Parathyroid adenoma (tissue), 2 donors: ENCODE measurements at regions not wholly inside any gene's neighbourhood (a gene's known extent, or its start where the extent isn't known, plus 50 kb on each side); places are given as distances from the start of the nearest gene placed in this dataset.
"Not testable (repeated sequence)": the region's sequence is repeated elsewhere in the genome, so short reads cannot be mapped to it uniquely, and the experiment has no call there.

Experiments used
- H2AFZ ChIP-seq: fragments of 300-600 bp; sonication (generic); one replicate; pipeline ENCODE4 v1.7.0; 2017; ENCODE audit warnings: antibody characterized with exemption, mild to moderate bottlenecking
- H3K27ac ChIP-seq: fragments of 300-600 bp; sonication (generic); one replicate; pipeline ENCODE4 v1.7.0; 2017
- H3K27me3 ChIP-seq: fragments of 300-600 bp; sonication (generic); one replicate; pipeline ENCODE4 v1.7.0; 2017; ENCODE audit warnings: low read length; ENCODE audit not compliant: control insufficient read depth, insufficient read depth
- H3K36me3 ChIP-seq: fragments of 300-600 bp; sonication (generic); one replicate; pipeline ENCODE4 v1.7.0; 2017; ENCODE audit warnings: low read length; ENCODE audit not compliant: control insufficient read depth, insufficient read depth
- H3K4me1 ChIP-seq: fragments of 300-600 bp; sonication (generic); one replicate; pipeline ENCODE4 v1.7.0; 2017; ENCODE audit warnings: control low read depth
- H3K4me2 ChIP-seq: fragments of 300-600 bp; sonication (generic); one replicate; pipeline ENCODE4 v1.7.0; 2017; ENCODE audit warnings: low read length
- H3K4me3 ChIP-seq: fragments of 300-600 bp; sonication (generic); one replicate; pipeline ENCODE4 v1.7.0; 2017; ENCODE audit warnings: low read depth, low read length
- H3K79me2 ChIP-seq: fragments of 300-600 bp; sonication (generic); one replicate; pipeline ENCODE4 v1.7.0; 2017; ENCODE audit warnings: control low read depth
- H3K9ac ChIP-seq: fragments of 300-600 bp; sonication (generic); one replicate; pipeline ENCODE4 v1.7.0; 2017; ENCODE audit warnings: mild to moderate bottlenecking
- H3K9me3 ChIP-seq: fragments of 300-600 bp; sonication (generic); one replicate; pipeline ENCODE4 v1.7.0; 2017; ENCODE audit warnings: low read length; ENCODE audit not compliant: control insufficient read depth
- CTCF ChIP-seq: fragments of 300-600 bp; sonication (generic); IDR thresholded peaks from one replicate; pipeline ENCODE4 v1.7.0; 2017; ENCODE audit warnings: antibody characterized with exemption, mild to moderate bottlenecking
- donor health status: primary hyperparathyroidism.

GRCh38 chr5:56297851-56298250 is 64.7 kb upstream of the ANKRD55 start:
- Histone ChIP-seq H3K27me3 (no peaks in the 10 kb centered on the region), H3K4me2 (no peak overlapping the region), H3K36me3 (no peaks in the 10 kb centered on the region), H3K4me1 (no peaks in the 10 kb centered on the region), H3K9ac (no peak overlapping the region), H3K4me3 (no peak overlapping the region), H3K9me3 (no peaks in the 10 kb centered on the region), H3K79me2 (no peaks in the 10 kb centered on the region), H3K27ac (no peak overlapping the region), H2AFZ (no peak overlapping the region)
- no peak for TF ChIP-seq CTCF

GRCh38 chr5:56295311-56295710 is 62.2 kb upstream of the ANKRD55 start:
- H3K27ac ChIP-seq, H3K4me2 ChIP-seq, H2AFZ ChIP-seq, H3K4me3 ChIP-seq, H3K79me2 ChIP-seq, H3K9ac ChIP-seq, H3K4me1 ChIP-seq, H3K27me3 ChIP-seq, H3K36me3 ChIP-seq, H3K9me3 ChIP-seq: not testable (repeated sequence)

GRCh38 chr5:56294354-56294753 is 61.2 kb upstream of the ANKRD55 start:
- H3K79me2 ChIP-seq = no peaks in the 10 kb centered on the region
- H3K4me2 ChIP-seq = no peak overlapping the region
- no peaks in the 10 kb centered on the region for H3K36me3 ChIP-seq
- H3K27ac ChIP-seq = no peak overlapping the region
- TF ChIP-seq CTCF = no peak
- H3K9me3 ChIP-seq = no peaks in the 10 kb centered on the region
- no peaks in the 10 kb centered on the region for H3K27me3 ChIP-seq
- no peaks in the 10 kb centered on the region for H3K4me1 ChIP-seq
- no peak overlapping the region for H3K4me3 ChIP-seq
- H3K9ac ChIP-seq = no peak overlapping the region
- H2AFZ ChIP-seq = no peak overlapping the region

GRCh38 chr5:56292874-56293273 is 59.7 kb upstream of the ANKRD55 start:
- not testable (repeated sequence) for H3K27me3 ChIP-seq, H3K9me3 ChIP-seq, H3K36me3 ChIP-seq, H3K9ac ChIP-seq, H3K4me1 ChIP-seq, H3K79me2 ChIP-seq, H2AFZ ChIP-seq, H3K4me2 ChIP-seq, H3K4me3 ChIP-seq, H3K27ac ChIP-seq

- Histone ChIP-seq H3K4me2 (no peak overlapping the region), H3K79me2 (no peaks in the 10 kb centered on the region), H3K9ac (no peak overlapping the region), H3K27me3 (no peaks in the 10 kb centered on the region), H3K36me3 (no peaks in the 10 kb centered on the region), H3K4me3 (no peak overlapping the region), H3K4me1 (no peaks in the 10 kb centered on the region), H3K27ac (no peak overlapping the region), H2AFZ (no peak overlapping the region), H3K9me3 (no peaks in the 10 kb centered on the region)
- no peak for TF ChIP-seq CTCF
Observed at GRCh38 chr5:56291661-56292374, 58.7 kb upstream of the ANKRD55 start.

GRCh38 chr5:56291079-56291643 is 58.0 kb upstream of the ANKRD55 start:
- Histone ChIP-seq H3K36me3 (no peaks in the 10 kb centered on the region), H3K27ac (no peak overlapping the region), H3K4me1 (no peaks in the 10 kb centered on the region), H3K9me3 (no peaks in the 10 kb centered on the region), H3K9ac (no peak overlapping the region), H3K79me2 (no peaks in the 10 kb centered on the region), H3K4me2 (no peak overlapping the region), H3K27me3 (no peaks in the 10 kb centered on the region), H2AFZ (no peak overlapping the region), H3K4me3 (no peak overlapping the region)
- no peak for TF ChIP-seq CTCF
